ENCODE measurements at regions not wholly inside any gene's neighbourhood (a gene's known extent, or its start where the extent isn't known, plus 50 kb on each side); places are given as distances from the start of the nearest gene placed in this dataset.

DNA sequence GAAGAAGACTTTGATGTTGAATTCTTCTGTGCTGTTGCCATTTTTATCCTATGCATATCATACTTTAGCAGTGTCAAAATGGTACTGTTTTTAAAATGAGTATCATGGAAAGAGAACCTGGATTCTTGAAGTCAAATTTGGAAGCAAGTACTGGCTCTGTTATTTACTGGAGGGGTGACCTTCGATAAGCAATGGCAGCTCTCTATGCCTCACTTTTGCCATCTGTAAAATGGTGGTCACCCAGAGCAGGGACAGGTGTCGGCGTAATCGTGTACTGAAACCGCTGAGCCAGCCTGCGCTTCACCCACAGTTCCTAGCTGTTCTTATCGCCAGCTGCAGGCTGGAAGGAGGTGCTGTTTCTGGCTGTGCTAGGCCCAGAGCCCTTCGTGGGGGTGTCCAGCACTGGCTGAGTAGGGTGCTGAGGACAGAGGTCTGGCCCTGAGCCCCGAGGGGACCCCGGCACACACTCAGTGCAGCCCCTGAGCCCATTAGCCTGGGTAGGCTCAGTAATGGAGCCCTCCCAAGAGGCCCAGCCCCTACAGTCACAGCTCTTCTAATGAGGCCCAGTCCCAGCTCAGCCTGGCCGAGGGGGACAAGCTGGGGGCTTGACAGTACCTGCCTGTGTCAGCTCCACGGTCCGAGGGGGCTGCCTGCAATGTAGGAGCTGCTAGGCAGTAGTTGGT is 183.5 kb downstream of the PHETA1 start:
- H3K4me2 ChIP-seq: no peak overlapping the region
- TF ChIP-seq, protein P1, sequence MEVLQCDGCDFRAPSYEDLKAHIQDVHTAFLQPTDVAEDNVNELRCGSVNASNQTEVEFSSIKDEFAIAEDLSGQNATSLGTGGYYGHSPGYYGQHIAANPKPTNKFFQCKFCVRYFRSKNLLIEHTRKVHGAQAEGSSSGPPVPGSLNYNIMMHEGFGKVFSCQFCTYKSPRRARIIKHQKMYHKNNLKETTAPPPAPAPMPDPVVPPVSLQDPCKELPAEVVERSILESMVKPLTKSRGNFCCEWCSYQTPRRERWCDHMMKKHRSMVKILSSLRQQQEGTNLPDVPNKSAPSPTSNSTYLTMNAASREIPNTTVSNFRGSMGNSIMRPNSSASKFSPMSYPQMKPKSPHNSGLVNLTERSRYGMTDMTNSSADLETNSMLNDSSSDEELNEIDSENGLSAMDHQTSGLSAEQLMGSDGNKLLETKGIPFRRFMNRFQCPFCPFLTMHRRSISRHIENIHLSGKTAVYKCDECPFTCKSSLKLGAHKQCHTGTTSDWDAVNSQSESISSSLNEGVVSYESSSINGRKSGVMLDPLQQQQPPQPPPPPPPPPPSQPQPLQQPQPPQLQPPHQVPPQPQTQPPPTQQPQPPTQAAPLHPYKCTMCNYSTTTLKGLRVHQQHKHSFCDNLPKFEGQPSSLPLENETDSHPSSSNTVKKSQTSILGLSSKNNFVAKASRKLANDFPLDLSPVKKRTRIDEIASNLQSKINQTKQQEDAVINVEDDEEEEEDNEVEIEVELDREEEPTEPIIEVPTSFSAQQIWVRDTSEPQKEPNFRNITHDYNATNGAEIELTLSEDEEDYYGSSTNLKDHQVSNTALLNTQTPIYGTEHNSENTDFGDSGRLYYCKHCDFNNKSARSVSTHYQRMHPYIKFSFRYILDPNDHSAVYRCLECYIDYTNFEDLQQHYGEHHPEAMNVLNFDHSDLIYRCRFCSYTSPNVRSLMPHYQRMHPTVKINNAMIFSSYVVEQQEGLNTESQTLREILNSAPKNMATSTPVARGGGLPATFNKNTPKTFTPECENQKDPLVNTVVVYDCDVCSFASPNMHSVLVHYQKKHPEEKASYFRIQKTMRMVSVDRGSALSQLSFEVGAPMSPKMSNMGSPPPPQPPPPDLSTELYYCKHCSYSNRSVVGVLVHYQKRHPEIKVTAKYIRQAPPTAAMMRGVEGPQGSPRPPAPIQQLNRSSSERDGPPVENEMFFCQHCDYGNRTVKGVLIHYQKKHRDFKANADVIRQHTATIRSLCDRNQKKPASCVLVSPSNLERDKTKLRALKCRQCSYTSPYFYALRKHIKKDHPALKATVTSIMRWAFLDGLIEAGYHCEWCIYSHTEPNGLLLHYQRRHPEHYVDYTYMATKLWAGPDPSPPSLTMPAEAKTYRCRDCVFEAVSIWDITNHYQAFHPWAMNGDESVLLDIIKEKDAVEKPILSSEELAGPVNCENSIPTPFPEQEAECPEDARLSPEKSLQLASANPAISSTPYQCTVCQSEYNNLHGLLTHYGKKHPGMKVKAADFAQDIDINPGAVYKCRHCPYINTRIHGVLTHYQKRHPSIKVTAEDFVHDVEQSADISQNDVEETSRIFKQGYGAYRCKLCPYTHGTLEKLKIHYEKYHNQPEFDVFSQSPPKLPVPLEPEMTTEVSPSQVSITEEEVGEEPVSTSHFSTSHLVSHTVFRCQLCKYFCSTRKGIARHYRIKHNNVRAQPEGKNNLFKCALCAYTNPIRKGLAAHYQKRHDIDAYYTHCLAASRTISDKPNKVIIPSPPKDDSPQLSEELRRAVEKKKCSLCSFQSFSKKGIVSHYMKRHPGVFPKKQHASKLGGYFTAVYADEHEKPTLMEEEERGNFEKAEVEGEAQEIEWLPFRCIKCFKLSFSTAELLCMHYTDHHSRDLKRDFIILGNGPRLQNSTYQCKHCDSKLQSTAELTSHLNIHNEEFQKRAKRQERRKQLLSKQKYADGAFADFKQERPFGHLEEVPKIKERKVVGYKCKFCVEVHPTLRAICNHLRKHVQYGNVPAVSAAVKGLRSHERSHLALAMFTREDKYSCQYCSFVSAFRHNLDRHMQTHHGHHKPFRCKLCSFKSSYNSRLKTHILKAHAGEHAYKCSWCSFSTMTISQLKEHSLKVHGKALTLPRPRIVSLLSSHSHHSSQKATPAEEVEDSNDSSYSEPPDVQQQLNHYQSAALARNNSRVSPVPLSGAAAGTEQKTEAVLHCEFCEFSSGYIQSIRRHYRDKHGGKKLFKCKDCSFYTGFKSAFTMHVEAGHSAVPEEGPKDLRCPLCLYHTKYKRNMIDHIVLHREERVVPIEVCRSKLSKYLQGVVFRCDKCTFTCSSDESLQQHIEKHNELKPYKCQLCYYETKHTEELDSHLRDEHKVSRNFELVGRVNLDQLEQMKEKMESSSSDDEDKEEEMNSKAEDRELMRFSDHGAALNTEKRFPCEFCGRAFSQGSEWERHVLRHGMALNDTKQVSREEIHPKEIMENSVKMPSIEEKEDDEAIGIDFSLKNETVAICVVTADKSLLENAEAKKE (CRISPR knock-in tag; IDR thresholded peaks at IDR 0.05): no peak
- TF ChIP-seq EZH2phosphoT487 (IDR thresholded peaks at IDR 0.05; ENCODE audit: unreplicated experiment) (no peak), STAT1 (IDR thresholded peaks at IDR 0.05; ENCODE audit: unreplicated experiment) (no peak), EZH2 (IDR thresholded peaks at IDR 0.05; ENCODE audit: low read depth, unreplicated experiment) (no peak), ZNF114 (CRISPR knock-in tag; IDR thresholded peaks at IDR 0.05) (no peak), POLR2AphosphoS5 (IDR thresholded peaks at IDR 0.05; ENCODE audit: low read depth) (no peak), NANOG (IDR thresholded peaks at IDR 0.05; ENCODE audit: borderline replicate concordance) (no peak), CREB1 (CRISPR knock-in tag; IDR thresholded peaks at IDR 0.05; ENCODE audit: low read depth) (no peak), JUNB (IDR thresholded peaks at IDR 0.05; ENCODE audit: unreplicated experiment) (no peak)
- TF ChIP-seq, protein P2, sequence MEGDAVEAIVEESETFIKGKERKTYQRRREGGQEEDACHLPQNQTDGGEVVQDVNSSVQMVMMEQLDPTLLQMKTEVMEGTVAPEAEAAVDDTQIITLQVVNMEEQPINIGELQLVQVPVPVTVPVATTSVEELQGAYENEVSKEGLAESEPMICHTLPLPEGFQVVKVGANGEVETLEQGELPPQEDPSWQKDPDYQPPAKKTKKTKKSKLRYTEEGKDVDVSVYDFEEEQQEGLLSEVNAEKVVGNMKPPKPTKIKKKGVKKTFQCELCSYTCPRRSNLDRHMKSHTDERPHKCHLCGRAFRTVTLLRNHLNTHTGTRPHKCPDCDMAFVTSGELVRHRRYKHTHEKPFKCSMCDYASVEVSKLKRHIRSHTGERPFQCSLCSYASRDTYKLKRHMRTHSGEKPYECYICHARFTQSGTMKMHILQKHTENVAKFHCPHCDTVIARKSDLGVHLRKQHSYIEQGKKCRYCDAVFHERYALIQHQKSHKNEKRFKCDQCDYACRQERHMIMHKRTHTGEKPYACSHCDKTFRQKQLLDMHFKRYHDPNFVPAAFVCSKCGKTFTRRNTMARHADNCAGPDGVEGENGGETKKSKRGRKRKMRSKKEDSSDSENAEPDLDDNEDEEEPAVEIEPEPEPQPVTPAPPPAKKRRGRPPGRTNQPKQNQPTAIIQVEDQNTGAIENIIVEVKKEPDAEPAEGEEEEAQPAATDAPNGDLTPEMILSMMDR (conservative IDR thresholded peaks at IDR 0.05; ENCODE audit: low read depth in 2 of 2): no peak
- TF ChIP-seq, protein P3, sequence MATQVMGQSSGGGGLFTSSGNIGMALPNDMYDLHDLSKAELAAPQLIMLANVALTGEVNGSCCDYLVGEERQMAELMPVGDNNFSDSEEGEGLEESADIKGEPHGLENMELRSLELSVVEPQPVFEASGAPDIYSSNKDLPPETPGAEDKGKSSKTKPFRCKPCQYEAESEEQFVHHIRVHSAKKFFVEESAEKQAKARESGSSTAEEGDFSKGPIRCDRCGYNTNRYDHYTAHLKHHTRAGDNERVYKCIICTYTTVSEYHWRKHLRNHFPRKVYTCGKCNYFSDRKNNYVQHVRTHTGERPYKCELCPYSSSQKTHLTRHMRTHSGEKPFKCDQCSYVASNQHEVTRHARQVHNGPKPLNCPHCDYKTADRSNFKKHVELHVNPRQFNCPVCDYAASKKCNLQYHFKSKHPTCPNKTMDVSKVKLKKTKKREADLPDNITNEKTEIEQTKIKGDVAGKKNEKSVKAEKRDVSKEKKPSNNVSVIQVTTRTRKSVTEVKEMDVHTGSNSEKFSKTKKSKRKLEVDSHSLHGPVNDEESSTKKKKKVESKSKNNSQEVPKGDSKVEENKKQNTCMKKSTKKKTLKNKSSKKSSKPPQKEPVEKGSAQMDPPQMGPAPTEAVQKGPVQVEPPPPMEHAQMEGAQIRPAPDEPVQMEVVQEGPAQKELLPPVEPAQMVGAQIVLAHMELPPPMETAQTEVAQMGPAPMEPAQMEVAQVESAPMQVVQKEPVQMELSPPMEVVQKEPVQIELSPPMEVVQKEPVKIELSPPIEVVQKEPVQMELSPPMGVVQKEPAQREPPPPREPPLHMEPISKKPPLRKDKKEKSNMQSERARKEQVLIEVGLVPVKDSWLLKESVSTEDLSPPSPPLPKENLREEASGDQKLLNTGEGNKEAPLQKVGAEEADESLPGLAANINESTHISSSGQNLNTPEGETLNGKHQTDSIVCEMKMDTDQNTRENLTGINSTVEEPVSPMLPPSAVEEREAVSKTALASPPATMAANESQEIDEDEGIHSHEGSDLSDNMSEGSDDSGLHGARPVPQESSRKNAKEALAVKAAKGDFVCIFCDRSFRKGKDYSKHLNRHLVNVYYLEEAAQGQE (IDR thresholded peaks at IDR 0.05; ENCODE audit: unreplicated experiment): no peak
- peaks cover 7% of the 10 kb centered on the region for H3K27me3 Mint-ChIP-seq (ENCODE audit: insufficient read depth, low read depth, poor library complexity)
- no peaks in the 10 kb centered on the region for H3K27me3 ChIP-seq (ENCODE audit: insufficient read depth)
- H4K20me1 ChIP-seq (replicated peaks; ENCODE audit: insufficient read depth): 0 out of 2 replicates have a peak, but pooled peaks cover 2% of the 10 kb centered on the region
- no peak overlapping the region for H3K27ac Mint-ChIP-seq
- no peaks in the 10 kb centered on the region for H3K36me3 ChIP-seq (ENCODE audit: insufficient read depth)
- no peaks in the 10 kb centered on the region for H3K36me3 Mint-ChIP-seq (ENCODE audit: low read depth)
- H3K27ac ChIP-seq (ENCODE audit: low read depth): no peak overlapping the region
- no peaks in the 10 kb centered on the region for H3F3A ChIP-seq (replicated peaks; ENCODE audit: low read depth)
- ATAC-seq (no peak), DNase-seq (ENCODE audit: low spot score) (no peak)
- H3K4me1 ChIP-seq (ENCODE audit: insufficient read depth): no peaks in the 10 kb centered on the region
- H3K4me1 Mint-ChIP-seq: peaks cover 3% of the 10 kb centered on the region; the same call in 2 of the 3 replicates
- no peak overlapping the region for H2AFZ ChIP-seq
- H3K9me2 ChIP-seq (ENCODE audit: insufficient read depth): no peaks in the 10 kb centered on the region
- H3K9me3 Mint-ChIP-seq: no peaks in the 10 kb centered on the region
- no peak overlapping the region for H3K4me3 Mint-ChIP-seq
- H3K4me3 ChIP-seq: no peak overlapping the region
- H3K79me2 ChIP-seq (replicated peaks; ENCODE audit: insufficient read depth): 0 out of 2 replicates have a peak, but pooled peaks cover 1% of the 10 kb centered on the region
